GM18502 (cell line): ENCODE measurements at regions not wholly inside any gene's neighbourhood (a gene's known extent, or its start where the extent isn't known, plus 50 kb on each side); places are given as distances from the start of the nearest gene placed in this dataset.

Experiments
- ATAC-seq: cut with Tn5 transposase; IDR thresholded peaks from one replicate; pipeline ENCODE4 v1.9.1; 2021; ENCODE audit warnings: mild to moderate bottlenecking; ENCODE audit not compliant: unreplicated experiment, poor library complexity

DNA sequence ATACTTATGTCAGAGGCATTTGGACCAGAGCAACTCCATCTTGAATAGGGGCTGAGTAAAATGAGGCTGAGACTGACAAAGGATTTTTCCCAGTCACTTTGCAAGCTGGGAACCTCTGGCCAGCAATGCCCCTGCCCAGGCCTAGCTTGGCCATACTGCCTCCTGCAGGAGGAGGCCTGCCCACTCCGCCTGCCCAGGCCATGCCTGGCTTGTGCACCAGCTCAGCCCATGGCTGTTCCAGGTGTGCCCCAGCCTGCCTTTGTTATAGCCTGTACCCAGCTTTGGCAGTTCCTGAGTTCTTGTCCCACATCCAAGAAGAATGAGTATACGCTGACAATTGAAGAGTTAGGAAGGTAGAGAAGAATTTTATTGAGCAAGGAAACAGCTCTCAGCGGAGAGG, 176.1 kb downstream of the AASDH start:
- no peak for ATAC-seq

DNA sequence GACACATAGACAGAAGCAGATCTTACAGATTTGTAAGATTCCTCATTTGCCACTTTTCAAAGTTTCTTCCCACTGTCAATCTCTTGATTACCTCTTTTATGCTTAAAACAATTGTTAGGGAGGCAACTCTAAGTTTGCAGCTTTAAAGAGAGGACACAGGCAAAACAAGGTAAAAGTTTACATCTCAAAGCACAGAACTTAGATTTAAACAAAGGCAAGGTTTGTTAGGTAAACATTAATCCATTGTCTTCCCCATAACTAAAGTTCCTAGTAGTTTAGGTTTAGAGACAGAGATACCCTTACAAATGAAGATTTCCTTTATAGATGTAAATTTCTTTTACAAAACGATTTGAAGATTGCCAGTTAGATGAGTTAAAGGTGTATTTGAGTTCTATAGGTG, 176.9 kb downstream of the AASDH start:
- ATAC-seq, result no peak

DNA sequence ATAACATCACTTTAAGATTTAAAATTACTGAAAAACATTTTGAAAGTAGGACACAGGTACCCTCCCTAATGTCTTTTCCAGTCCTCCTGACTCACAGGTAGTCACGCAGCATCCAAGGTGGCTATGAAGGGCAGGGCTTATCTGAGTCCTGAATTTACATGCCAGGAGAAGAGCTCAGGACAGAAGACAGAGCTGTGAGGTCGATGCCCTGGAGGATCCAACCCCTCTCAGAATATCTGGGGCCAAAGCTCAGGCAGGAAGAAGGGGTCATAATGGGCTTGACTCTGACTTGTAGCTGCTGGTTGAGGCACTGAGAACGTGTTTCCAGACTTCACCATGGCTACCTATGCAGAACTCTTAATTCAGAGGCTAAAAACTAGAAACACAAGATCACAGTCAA, 177.5 kb downstream of the AASDH start:
- ATAC-seq, result no peak

DNA sequence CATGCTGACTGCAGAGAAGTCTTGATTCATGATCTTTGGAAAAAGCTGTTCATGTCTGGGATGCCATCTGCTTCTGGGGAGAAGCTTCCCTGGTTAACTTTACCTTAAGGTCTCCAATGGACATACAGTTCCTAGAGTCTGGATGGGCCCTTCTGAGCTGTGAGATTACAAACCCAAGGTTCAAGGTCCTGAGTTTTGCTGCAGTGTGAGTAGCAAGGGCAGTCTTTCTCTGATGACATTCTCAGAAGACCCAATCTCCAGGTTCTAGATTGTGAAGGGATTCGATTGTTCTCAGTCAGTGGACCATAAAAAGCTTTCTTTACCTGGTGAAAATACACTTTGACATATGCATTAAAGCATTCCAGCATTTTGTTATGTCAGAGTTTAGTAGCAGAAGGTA, 179.2 kb downstream of the AASDH start:
- ATAC-seq, result no peak

DNA sequence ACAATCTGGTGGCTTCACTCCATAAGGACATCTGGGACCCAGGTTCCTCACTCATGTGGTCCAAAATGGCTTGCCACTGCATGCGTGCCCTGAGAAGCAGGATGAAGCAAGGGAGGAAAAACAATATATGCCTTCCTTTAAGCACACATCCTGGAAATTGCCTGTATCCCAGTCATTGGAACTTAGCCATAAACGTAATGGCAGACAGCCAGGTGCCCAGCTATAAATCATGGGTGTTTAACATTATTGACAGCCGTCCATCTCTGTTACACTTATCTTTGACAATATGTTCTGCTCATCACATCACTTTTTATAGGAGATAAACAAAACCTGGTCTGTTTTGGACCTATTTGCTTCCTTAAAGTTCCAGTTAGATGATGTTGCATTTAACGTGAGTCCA, 181.0 kb downstream of the AASDH start:
- no peak for ATAC-seq

DNA sequence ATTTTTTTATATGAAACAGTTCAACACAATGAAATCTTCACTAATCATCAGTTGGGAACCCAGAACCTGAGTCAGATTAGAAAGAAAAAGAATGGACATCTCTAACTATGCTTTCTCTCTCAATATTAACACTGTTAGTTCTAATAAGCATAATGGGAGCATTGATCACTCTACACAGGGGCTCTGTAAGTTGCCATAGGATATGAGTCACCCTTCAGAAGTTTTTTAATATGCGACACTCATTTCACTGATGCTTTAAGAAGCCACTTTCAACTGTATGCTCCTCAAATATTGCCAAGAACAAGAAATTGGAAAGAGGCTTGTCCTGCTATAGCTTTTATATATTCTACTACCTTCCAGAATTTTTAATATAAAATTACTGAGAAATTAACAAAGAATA, 187.0 kb downstream of the AASDH start:
- no peak for ATAC-seq

DNA sequence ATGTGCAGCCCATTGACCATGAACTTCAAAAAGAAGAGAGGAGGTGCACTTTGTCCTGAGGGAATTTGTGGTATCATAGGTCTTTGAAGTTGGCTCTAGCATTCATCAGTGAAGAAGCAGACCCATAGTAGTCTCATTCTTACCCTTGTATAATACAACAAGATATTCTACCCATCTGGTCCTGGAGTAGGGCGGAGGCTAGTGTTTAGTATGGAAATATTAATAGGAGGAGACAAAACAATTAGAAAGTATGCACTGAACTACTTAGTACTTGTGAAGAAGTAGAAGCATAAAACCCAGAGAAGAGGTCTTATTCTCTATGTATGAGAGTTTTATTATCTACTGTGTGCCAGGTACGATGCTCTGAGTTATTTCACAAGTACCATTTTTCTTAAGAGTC, 189.0 kb downstream of the AASDH start:
- no peak for ATAC-seq

DNA sequence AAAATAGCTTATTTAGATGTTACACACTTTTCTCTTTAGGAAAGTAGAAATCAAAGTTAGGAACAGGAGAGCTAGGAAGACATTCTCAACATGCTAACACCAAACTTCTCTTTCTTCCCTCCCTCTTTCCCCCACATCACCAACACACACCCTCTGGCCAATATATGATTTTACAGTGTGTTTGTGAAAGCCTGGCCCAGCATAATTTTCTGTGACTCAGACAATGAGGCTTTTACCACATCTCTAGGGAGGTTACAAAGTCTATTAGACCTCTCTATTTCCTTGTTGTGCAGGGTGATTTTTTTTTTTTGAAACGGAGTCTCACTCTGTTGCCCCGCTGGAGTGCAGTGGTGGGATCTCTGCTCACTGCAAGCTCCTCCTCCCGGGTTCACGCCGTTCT, 189.9 kb downstream of the AASDH start:
- ATAC-seq, result no peak

DNA sequence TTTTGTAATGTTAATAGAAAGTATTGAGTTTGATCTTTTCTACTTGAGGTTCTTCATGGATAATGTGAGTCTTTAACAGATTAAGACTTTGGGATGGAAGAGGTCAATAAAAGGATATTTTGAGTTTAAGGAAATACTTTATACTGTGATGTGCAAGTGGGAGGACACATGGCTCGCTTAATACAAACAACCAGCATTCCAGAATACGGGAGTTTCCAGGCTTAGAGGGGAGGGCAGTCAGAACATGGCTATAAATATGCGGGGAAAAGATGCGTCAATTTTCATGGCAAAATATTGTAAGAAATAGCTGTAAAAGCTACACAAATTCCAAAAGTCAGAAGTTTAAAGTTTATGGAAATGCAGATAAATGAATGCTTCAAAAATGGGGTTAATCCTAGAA, 192.3 kb downstream of the AASDH start:
- ATAC-seq, result no peak

DNA sequence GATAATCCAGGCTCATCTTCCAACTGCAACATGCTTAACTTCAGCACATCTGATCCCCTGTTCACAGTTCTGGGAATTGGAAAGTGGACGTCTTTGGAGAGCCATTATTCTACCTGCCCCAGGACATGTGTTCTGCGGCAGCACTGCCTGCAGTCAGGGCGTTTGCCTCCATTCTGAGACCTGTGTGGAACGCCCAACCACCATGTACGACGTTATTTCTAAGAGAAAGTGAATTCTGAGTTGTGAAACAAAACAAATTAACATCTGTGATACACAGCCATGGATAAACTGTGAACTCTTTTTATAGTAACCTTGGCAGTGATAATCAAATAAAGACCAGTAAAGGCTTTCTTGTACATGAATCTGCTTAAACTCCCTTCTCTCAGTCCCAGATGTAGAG, 195.8 kb downstream of the AASDH start:
- ATAC-seq, result no peak

DNA sequence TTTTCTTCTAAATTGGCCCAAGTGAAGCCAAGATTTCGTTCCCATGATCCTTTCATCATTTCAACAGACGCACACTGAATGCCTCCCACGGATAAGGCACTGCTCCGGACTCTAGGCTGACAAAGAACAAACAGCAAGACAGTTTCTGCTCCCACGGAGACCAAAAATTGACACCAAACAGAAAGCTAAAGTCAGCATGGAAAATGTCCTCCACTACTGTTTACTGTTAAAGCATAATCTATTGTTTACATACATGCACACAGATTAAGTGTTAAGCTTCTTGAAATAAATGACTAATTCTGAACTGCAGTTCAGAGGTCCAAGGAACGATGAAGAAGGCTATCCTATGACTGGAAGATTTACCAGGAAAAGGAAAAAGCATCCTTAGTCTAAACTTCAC, 199.6 kb downstream of the AASDH start:
- ATAC-seq, result no peak

DNA sequence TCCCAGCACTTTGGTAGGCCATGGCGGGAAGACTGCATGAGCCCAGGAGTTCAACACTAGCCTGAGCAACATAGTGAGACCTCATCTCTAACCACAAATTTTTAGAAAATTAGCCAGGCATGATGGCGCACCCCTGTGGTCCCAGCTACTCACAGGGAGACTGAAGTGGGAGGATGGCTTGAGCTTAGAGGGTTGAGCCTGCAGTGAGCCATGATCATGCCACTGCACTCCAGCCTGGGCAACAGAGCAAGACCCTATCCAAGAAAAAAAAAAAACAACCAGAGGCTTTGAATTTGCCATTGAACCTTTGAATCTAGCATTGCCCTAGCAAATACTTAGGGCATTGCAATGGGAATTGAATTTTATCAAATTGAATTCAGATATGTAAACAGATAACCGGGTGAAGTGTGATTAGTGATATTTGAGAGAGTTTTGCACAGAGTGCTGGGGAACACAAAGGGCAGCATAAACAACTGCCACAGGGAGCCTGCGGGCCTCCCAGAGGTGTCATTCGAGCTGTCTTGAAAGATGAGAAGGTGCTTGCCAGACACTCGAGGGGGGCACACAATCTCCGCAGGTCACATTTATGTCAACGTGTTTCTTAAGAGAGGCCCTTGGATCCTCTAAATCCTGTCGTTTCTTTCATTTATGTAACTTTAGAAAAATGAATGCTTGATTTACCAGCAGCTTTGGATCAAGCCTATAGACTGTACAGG, 200.3 kb downstream of the AASDH start:
- ATAC-seq, result no peak

DNA sequence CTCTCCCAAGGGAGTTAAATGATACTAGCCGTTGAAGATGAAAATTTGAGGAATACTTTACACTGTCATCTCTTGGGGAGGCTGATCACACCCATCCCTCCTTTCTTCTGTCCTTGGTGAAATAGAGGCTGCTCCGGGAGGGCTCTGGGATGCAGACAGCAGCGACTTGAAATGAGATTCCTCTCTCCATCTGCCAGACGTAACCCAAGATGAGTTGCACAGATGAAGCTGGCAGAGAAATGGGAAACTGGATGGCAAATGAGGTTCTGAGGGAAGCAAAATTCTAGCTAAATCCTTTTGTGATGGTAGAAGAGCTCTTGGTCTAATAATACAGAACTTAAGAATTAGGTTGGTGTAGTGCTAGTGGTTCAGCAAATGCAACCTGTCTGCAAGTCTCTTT, 201.4 kb downstream of the AASDH start:
- no peak for ATAC-seq

DNA sequence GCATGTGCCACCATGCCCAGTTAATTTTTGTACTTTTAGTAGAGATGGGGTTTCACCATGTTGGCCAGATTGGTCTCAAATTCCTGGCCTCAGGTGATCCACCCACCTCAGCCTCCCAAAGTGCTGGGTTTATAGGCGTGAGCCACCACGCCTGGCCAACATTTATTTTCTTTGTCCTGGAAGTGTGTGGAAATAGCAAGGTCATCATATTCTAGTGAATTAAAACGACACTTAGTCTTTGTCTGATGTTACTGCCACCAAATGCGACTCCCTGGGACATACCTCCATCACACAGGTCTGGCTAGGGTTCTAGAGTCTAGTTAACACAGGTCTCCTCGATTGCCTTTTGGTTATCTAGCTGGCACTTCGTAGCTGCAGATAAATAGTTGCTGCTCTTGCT, 203.1 kb downstream of the AASDH start:
- no peak for ATAC-seq

DNA sequence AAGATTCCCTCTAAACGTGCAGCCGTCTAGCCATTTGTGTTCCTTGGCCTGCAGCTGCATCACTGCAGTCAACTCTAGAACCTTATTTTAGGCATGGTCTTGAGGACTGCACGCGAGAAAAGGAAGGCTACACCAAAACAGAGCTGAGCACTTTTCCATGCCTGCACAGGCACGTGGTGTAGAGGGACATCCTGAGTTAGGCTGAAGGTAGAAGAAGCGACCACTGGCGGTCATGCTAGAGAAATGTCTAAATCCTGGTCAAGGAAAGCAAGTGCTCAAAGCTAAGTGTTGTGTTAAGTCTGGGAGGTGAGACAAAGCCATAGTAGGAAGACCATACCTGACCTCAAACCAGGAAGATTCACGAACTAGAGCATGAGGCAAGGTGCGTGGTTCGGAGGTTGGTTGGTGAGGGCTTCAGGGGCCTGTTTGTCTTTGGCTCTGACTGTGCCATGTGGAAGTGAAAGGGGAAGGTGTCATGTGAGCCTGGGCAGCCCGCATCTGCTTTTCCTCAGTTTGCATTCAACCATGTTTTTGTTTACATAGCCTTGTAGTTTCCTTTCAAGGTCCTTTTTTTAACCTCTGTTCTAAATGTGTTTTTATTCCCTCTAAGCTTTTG, 203.8 kb downstream of the AASDH start:
- ATAC-seq, result peak; percentile 90

DNA sequence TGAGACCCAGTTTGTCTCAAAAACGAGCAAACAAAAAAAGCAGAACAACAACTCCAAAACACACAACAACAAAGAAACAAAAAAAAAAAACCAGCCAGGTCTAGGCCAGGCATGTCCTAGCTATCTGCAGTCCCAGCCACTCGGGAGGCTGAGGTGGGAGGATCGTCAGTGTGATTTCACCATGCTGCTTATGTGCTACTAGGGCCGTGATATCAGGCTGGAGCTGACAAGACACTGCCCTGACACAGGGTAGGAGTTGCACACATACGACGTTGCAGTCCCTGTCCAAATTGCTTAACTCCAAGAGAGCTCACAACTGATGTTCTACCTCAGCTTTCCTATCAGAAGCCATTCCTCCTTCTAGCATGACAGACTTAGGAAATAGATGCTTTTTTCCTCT, 204.9 kb downstream of the AASDH start:
- no peak for ATAC-seq

DNA sequence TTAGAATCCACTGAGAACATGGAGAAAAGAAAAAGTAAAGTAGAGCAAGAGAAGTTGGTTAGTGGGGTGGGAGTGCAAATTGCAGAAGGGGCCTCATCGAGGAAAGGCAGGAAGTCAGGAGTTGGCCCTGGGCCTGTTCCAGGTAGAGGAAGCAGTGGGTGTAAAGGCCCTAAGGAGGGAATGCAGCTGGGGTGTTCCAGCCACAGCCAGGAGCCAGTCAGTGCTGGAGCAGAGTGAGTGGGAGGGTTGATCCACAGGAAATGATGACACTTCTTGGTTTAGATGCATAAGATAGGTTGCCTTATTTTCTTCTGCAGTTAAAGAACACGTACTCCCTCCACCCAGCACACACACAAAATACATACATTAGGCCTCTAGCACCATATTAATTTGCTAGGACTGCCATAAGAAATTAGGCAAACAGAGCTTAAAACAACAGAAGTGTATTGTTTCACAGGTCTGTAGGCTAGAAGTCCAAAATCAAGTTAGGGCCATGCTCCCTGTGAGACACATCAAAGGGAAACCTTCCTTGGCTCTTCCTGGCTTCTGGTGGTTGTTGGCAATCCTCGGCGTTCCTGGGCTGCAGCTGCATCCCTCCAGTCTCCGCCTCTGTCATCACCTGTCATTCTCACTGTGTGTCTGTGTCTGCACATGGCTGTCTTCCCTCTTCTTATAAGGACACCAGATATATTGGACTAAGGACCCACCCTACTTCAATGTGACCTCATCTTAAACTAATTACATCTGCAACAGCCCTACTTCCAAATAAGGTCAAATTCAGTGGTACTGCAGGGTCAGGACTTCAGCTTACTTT, 205.9 kb downstream of the AASDH start:
- no peak for ATAC-seq

DNA sequence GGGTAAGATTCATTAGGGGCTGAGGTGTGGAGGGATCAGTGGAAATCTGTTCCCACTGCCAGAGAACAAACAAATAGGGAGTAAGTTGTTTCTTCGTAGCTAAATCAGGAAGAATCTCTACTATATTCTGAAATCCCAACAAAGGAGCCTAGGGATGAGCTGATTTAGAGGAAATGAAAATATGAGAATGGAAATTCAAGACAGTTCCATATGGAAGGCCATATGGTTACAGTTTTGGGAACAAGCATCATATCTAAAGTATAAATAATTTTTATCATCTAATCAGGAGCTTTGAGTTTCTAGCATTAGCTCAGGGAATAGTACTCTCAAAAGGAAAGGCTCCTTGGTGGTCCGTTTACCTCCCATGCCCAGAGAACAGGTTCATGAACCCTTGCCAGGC, 218.2 kb downstream of the AASDH start:
- no peak for ATAC-seq

DNA sequence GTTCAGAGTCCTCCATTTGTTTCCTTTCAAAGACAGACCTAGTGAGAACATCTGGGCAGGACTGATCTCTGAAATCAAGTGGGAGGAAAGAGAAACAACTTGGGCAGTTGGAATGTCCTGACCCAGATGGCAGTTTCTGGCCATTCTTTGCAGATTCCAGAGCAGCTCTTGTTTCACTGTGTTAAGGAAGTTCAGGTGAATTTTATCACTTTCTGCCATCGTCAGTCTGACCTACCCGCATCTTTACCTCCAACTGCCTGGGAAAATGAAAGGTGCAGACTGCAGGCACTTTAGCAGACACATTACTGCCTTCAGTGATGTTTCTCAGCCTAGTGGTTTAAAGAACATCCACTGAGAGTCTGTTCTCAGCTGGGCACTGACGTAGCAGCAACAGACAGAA, 216.2 kb downstream of the CEP135 start:
- ATAC-seq, result no peak

DNA sequence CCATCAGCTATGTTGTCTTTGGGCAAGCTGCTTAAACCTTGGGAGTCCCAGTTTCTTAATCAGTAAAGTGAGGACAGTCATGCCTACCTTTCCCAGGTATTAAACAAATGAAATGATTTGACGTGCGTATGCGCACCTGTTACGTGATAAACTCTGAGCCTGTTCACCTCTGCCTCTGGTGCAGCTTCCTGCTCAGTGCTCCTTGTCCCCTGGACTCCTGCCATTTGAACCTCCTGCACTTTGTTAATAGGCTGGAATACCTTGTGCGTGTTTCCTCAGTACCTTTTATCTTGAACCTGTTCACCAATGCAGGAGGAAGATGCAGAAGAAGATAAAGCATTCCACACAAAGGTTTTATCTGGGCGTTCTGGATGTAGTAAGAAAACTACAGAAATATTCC, 211.9 kb downstream of the CEP135 start:
- ATAC-seq, result no peak

DNA sequence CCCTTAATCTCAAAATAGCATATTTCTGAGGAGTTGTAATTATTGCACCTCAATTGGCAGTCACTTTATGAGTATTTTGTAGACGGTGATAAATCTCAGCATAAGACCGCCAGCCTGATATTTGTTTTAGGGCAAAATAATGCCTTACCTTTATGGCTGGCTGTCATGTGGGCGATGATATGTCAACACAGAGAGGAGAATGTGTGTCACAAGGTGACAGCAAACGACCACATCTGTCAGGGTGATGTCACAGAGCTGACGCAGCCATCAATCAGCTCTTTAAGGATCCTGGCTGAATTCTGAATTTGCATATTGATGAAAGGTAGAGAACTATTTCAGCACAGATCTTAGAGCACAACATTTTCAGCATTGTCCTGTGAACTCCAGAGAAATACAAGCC, 209.7 kb downstream of the CEP135 start:
- no peak for ATAC-seq

DNA sequence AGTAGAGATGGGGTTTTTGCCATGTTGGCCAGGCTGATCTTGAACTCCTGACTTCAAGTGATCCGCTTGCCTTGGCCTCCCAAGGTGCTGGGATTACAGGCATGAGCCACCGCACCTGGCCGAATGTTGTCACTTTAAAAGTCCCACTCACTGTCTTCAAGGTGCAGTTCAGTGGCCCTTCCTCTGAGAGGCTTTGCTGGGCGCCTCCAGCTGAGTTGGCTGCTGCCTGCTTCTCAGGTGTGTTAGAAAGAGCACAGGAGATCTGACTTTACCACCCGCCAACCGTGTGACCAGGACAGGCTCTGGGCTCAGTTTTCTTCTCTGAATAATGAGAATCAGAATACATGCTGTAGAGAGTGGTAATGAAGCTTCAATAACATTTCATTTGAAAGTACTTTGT, 207.4 kb downstream of the CEP135 start:
- no peak for ATAC-seq
